OCI-LY3 (cell line): ENCODE measurements at regions not wholly inside any gene's neighbourhood (a gene's known extent, or its start where the extent isn't known, plus 50 kb on each side); places are given as distances from the start of the nearest gene placed in this dataset.

Experiments used
- CTCF ChIP-seq: fragments of 200-600, 300-600 bp; sonication (generic); IDR thresholded peaks from 2 replicates; pipeline ENCODE4 v1.5.1; 2014; ENCODE audit warnings: antibody characterized with exemption, low read length, low read depth
- EZH2phosphoT487 ChIP-seq: fragments of 200-600 bp; shearing (Covaris generic); IDR thresholded peaks from 2 replicates; pipeline ENCODE4 v1.6.1; 2018; ENCODE audit warnings: antibody characterized with exemption, mixed run types, low read depth

- TF ChIP-seq CTCF (no peak), EZH2phosphoT487 (no peak)
Measured at GRCh38 chr4:107292979-107293378, 256.9 kb upstream of the DKK2 start.
